ENCODE measurements at regions not wholly inside any gene's neighbourhood (a gene's known extent, or its start where the extent isn't known, plus 50 kb on each side); places are given as distances from the start of the nearest gene placed in this dataset.

DNA sequence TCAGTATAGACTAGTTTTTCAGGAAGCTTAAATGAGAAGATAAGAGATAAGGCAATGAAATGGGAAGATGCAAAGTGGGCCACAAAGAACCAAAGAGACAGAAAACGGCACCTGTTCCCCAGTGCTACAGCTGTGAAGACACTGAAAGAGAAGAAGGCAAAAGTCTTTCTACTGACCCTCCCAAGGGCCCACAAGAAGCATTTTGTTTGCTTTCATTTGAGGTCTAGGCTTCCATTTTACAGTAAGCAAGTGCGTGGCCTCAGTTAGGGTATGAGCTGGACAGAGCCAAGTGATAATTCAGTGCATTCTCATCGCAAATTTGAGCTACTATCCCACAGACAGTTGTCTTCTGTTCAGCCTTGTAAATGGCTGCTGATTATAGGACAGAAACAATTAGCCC, 53.4 kb upstream of the STK17B start:
- DNase-seq: no peak

- no peak for DNase-seq
Observed at GRCh38 chr2:196225213-196225612, 53.8 kb upstream of the STK17B start.

DNA sequence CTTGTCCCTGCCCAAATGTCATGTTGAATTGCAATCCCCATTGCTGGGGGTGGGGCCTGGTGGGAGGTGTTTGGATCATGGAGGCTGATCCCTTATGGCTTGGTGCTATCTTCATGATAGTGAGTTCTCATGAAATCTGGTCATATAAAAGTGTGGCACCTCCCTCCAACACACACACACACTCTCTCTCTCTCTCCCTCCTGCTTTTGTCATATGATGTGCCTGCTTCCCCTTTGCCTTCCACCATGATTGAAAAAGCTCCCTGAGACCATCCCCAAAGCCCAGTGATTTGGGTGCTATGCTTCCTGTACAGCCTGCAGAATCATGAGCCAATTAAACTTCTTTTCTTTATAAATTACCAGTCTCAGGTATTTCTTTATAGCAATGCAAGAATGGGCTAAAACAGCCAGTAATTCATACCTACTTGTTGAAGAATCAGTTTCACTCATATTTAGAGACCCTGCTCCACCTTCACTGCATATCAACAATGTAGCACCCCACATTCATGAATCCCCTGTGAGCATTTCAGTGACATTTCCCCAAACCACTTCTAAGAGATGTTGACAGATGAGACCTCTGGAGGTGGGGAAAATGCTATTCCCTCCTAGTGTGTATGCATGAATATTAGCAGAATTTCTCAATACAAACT, 54.8 kb upstream of the STK17B start:
- DNase-seq: no peak

- no peak for DNase-seq
Observed at GRCh38 chr2:196226707-196227065, 55.3 kb upstream of the STK17B start.

DNA sequence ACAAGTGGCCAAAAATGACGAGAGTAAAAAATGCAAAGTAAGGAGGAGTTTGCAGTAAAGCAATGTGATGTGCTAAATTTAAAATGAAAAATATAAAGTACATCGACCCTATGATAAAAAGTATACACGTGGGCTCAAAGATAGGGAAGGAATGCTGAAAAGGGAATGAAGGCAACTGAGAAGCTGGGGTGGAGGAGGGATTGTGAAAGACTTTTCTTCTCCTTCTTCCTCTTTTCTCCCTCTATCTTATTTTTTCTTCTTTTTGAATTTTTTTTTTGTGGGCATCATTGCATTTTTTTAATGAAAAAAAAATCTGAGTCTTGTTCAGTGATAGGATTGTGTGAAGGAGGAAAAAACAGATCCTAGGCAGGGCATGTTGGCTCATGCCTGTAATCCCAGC, 57.6 kb upstream of the STK17B start:
- DNase-seq: no peak

GRCh38 chr2:196230061-196230854, 58.9 kb upstream of the STK17B start:
- peak; percentile 74 for DNase-seq

DNA sequence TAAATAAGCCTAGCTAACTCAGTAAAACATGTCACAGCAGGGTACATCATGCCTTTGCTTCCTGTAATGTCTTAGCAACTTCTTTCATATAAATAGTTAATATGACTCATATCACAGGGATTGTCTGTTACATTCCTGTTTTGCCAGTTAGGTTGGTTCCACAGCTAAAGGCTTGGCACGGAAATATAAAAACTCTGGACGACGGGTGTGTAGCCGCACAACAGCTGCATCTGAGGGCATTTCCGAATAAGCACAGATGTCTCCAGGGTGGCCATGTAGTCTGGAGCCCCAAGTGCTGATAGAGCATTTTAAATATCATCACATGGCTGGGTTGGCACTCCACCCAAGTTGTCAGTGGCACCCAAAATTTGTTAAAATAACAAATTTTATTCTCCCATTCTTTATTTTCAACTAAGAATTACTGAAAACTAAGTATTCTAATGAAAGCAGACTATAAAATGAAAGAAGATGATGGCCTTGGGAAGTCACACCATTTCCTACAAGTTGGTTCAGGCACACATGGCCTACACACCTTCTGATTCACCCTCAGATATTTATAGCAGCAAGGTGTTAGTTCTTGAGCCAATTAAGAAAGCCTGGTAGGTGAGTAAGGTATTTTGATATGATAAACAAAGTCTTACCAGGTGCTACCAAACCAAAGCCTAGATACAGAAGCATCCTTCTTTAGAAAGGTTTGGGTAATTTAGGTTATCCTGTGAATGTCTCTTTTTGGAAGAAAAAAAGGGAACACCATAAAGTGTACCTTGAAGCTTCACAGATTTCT, 61.8 kb upstream of the STK17B start:
- no peak for DNase-seq

GRCh38 chr2:196233805-196234475, 62.6 kb upstream of the STK17B start:
- no peak for DNase-seq

DNA sequence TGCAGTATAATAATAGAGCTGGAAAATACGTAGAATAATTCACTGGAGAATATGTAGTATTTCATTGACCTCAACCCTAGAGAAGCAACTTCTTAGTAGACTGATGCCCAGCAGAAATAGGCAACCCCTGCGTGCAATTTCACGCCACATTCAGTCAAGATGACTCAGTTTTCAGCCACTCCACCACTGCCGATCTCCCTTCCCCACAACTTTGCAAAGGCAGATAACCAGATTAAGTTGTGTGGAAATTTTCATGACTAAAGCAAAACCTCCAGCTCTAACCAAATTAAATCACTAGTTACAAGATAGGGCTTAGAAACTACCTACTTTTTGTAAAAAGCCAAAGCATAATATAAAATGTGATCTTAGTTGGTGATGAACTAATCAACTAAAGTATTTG, 63.3 kb upstream of the STK17B start:
- DNase-seq: no peak

- DNase-seq: no peak
Observed at GRCh38 chr2:196238836-196239380, 67.5 kb upstream of the STK17B start.

DNA sequence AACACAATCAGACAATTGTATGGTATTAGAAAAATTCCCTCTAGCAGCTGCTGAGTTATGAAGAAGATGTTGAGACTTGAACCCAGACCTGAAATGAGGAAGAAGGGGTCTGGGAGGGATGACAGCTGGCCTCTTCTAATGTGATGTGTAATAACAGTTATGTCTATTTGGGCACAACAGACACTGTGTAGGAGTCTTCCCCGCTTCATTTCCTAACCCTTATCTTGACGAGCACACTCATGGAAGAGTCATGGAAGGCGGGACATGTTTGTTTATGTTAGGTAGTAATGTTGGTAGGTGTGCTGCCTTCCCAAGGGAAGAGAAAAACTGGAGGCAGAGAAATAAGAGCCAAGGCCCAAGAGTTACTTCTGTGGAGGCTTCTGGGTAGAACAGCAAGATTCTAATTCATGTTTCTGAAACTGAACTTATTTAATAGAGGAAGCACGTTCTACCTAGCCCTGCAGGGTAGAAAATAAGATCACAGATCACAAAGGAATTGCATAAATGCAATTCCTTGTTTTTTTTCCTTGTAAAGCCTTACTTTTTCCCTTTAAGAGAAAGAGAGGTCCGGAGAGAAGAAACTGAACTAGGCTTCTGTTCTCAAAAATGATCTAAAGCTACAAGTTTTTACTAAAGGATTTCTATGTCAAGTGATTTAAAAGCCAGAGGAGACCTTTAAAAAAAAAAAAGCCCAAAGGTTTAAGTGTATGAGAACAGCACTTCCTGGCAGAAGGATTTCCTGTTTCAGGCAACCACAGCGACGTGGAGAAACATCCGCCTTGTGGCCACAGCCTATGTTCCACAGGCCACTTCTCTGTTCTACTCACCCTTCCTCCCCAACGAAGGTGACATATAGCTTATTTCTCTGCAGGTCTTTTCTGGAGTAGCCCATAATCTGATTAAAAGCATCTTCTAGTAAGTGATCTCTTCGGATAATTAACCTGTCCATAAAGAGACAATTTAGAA, 68.5 kb upstream of the STK17B start:
- DNase-seq: peak; percentile 76

GRCh38 chr2:196241175-196241574, 69.8 kb upstream of the STK17B start:
- DNase-seq: no peak

- no peak for DNase-seq
Observed at GRCh38 chr2:196242131-196242620, 70.8 kb upstream of the STK17B start.

DNA sequence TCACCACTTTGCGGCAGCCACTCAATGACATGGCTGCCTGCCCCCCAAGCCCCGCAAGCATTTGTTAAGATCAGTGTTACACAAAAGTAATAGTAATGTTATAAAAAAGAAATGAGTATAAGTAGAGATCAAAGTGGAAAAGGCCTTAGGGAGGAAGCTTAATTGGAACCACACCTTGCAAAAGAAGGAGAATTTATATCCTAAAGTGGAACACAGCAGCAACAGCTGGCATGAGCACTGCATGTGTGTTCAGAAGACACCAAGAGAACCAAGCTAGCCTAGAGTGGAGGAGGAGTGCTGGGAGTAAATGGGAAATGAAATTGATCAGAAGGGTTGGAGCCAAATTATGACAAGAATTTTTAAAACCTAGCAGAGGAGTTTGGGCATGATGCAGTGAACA, 73.1 kb upstream of the STK17B start:
- DNase-seq: no peak

- no peak for DNase-seq
Observed at GRCh38 chr2:196244966-196245365, 73.6 kb upstream of the STK17B start.

DNA sequence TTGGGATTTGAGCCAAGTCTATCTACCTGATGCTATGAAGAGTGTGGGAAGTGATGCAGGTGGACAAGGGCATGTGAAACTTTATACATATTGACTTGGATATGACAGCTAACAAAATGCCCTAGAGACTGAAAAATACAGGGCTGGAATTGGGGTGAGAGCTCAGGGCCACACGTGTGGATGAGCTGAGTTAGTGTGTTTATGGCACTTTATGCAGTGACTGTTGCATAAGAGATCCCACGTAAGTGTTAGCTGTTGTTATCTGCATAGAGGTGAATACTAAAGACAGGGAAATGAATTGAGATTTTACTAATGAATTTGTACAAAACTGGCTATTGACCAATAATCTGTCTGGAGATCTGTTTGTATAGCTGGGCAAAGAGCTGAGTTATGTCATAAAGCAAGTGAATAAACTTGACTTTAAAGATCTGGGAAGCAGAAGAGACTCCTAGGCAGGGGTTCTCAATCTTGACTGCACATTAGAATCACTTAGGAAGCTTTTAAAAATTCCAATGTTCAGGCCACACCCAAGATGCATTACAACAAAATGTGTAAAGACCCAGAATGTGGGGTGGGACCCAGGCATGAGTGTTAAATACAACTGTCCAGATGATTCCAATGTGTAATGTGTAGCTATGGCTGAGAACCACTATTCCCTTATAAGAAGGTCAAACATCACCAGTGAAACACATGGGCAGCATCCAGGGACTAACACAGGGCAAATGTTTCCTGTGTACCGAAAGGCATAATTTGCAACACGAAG, 74.2 kb upstream of the STK17B start:
- DNase-seq: no peak

DNA sequence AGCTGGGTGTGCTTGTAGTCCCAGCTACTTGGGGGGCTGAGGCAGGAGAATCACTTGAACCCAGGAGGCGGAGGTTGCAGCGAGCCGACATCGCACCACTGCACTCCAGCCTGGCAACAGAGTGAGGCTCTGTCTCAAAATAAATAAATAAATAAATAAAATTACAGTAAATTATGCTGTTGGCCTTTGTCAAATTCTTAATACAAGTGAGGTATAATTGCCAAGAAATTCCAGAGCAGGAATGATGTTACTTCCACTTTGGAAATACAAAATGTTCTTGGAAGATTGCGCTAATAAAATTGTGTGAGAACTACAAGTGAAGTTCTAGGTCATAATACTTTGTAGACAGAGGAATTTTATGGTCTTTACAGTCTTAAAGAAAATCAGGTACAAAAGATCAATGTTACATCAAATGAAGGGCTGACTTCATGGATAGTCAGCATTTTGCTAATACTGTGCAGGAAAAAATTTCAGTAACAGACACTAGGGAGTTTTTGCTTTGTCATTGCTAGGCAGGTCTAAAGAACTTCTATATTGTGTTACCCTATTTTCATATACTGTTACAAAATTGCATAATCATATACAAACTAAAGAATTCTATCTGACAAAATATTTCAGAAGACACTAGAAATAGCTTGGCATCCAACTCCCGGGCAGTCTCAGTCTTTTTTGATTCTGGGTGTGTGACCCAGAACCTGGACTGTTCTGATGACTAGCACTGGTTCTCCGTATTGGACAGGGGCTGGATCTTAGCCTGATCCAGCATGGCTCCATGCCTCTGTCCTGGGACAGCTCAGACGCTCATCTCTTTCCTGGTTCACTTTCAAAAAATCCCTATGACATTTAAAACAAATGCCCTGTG, 76.0 kb upstream of the STK17B start:
- DNase-seq: no peak

DNA sequence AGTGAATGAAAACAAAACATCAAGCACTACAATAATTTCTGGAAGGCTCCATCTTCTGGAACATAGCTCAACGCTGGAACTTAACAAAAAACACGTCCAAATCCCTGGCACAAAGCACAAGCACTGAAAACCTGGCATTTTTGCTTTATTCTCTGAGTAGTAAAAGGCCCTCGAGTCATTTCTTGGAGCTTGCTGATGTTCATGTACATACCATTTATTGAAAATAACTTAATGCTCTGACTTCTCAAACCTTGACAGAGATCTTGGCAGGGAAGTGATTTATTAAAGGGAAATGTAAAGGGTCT, 76.5 kb upstream of the STK17B start:
- no peak for DNase-seq

GRCh38 chr2:196248467-196249094, 77.2 kb upstream of the STK17B start:
- no peak for DNase-seq

DNA sequence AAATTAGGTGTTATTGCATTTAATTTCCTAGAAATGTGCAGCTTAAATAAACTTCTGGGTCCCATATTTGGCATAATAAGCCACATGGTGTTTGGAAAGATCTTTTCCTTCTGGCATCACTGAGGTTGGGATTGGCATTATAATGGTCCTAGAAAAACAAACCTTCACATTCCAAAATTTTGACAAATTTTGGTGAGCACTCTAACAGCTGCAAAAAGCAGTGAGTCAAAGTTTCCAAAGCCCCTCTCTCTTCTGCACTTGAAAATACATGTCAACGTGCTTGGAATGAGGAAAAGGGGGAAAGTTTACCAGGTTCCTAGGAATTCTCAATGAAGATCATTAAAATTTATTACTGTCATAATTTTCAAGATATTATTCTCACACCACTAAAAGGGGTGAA, 77.8 kb upstream of the STK17B start:
- no peak for DNase-seq
